GM19238 (cell line): ENCODE measurements at regions not wholly inside any gene's neighbourhood (a gene's known extent, or its start where the extent isn't known, plus 50 kb on each side); places are given as distances from the start of the nearest gene placed in this dataset.
"Not testable (repeated sequence)": the region's sequence is repeated elsewhere in the genome, so short reads cannot be mapped to it uniquely, and the experiment has no call there.

Source experiments
- DNase-seq: peaks from one replicate; pipeline ENCODE4 v3.0.0; 2011; ENCODE audit warnings: low spot score; ENCODE audit not compliant: insufficient read length

DNA sequence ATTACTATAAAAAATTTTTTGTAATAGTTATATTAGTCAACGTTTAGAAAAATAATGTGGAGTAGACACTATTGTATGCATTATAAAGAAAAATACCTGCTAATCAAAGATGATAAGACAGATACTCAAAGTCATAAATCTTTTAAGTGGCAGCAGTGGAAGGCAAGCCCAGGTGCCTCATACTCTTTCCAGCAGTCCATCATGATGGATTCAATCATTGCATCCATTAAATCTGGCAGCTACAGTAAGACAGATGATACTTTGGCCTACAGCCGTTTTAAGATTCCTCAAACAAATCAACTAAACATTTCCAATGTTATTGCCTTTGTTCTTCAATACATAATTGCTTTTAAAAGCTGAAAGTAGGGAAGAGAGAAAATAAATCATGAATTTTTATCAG, 1392.9 kb upstream of the NUDT12 start:
- no peak for DNase-seq

DNA sequence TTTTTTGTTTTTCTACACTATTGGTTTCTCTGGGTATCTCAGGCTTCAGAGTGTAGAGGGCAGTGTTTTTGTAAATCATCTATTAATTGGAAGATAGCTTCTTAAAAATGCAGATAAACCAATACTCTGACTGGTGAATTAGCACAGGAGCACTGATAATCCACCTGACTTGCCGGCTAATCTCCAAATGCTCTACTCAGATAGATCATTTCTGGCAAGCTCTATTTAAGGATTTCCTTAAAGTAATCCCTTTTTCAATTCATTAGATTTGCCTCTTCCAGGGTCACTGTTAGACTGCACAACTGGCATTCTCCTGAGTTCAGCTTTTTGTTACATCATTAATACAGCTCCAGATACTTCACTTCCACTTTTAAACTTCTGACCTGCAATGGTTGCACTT, 1390.3 kb upstream of the NUDT12 start:
- DNase-seq: no peak

DNA sequence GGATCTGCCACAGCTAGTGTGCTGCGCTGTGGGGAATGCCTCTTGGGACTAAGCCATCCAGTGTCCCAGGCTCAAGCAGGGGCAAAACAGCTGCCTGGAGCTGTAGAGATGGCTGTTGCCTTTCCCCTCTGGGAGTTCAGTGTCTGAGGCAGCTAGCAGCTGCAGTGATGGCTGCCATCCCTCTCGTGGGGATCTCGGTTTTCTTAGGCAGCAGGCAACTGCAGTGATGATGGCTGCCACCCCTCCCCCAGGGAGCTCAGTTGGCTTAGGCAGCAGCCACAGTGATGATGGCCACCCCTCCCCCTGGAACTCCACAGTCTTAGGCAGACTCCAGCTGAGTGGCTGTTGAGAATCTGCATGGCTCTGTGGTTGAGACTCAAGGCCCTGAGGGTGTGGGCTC, 1389.2 kb upstream of the NUDT12 start:
- no peak for DNase-seq

DNA sequence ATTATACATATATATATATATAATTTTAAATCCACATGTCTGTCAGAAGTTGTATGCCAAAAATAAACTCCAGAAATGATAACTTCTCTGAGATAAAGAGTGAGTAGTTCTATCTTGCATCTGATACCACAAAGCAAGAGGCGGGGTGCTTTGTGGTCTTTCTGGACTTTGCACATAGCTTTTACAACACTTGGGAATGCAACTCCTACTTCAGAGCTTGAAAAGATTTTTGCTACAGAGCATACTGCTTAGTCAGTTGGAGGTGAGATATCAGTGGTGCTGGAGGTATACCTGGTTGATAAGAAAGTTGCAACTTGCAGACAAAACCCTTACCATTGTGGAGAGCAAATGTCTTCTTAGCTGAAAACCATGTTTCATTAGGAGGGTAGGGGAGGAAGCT, 1384.5 kb upstream of the NUDT12 start:
- DNase-seq: no peak

DNA sequence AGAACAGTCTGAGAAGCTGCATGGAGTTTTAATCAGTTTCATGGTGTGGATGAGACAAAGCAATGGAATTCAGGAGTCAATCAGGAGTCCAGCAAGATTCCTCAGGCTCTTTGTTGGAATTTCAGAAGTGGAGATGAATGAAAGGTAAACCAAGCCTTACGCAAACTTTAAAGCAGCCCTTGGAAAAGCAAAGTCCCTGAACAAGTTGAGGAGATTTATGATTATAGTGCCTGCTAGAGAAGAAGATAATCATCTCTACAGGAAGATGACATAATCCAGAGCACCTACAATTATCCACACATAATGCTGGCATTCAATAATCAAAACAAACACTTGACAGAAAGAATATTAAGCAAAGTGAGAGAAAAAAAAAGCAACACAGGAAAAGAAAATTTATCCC, 1380.1 kb upstream of the NUDT12 start:
- no peak for DNase-seq

DNA sequence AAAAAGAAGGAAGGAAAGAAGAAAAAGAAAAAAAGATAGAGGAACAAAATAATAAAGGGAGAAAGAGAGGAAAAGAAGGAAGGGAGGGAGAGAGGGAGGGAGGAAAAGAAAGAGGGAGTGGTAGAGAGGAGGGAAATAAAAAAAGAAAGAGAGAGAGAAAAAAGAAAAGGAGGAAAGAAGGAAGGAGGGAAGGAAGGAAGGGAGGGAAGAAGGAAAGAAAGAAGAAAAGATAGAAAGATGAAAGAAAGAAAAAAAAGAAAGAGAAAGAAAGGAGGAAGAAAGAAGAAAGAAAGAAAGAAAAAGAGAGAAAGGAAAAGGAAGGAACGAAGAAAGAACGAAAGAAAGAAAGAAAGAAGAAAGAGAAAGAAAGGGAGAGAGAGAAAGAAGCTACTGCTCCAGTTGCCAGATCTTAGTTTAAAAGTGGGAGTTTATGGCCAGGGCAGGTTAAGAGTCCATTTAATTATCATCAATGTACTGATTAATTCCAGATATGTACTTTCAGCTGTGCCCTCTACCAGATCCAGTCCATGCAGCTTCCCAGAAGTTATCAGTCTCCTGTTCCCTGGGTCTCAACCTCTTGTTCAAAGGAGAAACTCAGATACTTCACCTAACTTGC, 1378.5 kb upstream of the NUDT12 start:
- no peak for DNase-seq

DNA sequence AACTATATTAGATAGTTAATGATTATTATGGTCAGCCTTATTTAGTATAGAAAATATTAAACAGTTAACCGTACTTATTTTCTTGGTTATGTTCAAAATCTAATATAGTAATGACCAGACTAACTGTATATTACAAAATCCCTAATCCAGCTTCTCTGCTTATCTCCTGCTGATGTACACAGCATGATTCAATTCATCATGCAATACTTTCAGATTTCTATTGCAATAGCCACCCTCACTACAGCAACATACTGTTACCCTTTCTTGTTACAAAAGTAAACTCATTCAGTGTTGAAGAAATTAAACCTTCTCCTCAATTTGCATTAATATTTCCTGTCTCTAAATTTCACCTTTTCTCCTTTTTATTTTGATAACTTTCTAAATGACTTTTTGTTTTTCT, 1375.0 kb upstream of the NUDT12 start:
- DNase-seq: no peak

DNA sequence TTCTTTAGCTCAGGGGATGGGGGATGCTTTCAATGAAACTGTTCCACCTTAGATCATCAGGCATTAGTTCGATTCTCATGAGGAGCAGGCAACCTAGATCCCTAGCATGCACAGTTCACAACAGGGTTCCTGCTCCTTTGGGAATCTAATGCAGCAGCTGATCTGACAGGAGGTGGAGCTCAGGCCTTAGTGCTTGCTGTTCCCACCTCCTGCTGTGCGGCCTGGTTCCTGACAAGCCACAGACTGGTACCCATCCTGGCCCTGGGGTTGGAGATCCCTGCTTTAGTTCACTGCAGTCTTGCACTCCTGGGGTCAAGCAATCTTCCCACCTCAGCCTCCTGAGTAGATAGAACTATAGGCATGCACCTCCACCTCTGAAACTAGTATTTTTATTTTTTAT, 1369.8 kb upstream of the NUDT12 start:
- DNase-seq: no peak

DNA sequence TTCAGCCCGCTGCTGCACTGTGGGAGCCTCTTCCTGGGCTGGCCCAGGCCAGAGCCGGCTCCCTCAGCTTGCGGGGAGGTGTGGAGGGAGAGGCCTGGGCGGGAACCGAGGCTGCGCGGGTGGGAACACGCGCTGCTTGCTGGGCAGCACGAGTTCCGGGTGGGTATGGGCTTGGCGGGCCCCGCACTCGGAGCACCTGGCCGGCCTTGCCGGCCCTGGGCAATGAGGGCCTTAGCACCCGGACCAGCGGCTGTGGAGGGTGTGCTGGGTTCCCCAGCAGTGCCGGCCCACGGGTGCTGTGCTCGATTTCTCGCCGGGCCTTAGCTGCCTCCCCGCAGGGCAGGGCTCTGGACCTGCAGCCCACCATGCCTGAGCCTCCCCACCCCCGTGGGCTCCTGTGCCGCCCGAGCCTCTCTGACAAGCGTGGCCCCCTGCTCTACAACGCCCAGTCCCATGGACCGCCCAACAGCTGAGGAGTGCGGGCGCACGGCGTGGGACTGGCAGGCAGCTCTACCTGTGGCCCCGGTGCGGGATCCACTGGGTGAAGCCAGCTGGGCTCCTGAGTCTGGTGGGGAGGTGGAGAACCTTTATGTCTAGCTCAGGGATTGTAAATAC, 1366.4 kb upstream of the NUDT12 start:
- DNase-seq: no peak

DNA sequence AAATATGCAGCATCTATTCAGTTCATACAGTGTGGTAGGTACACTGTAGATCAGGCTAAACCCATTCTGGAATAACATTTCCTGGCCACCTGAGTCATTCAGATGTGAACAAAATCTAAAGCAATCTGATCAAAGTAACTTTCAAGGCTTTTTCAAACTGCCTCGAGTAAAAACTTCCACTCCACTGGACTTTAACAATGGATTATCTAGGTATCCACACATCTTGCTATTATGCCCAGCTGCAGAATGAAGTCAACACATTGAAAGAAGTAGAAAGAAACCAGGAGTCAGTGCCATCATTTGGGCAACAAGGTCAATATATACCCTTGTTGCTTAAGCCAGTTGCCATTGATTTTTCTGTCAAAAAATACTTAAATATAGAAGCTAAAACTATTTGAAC, 1352.6 kb upstream of the NUDT12 start:
- no peak for DNase-seq

DNA sequence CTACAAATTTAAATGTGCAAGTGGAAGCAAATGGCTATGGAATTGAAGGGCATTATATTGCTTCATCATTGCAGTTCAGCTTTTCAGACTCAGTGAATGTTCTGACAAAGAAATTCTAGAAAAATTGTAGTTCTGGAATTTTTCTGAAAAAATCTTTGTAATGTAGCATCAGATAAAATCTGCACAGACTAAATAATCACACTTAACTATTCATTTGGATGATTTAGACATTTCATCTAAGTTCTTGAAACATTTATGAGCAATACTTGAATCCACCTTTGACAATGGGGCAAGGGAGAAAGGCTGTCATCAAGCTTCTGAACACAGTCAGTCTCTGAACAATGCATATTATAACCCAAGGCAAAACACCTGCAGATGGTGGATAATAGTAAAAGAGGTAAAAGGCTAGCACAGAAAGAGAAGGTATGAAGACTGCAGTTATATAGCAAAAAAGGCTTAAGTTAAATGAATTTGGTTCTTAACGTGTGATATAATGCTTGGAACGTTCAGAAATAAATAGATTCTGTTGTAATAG, 1352.0 kb upstream of the NUDT12 start:
- DNase-seq: no peak

DNA sequence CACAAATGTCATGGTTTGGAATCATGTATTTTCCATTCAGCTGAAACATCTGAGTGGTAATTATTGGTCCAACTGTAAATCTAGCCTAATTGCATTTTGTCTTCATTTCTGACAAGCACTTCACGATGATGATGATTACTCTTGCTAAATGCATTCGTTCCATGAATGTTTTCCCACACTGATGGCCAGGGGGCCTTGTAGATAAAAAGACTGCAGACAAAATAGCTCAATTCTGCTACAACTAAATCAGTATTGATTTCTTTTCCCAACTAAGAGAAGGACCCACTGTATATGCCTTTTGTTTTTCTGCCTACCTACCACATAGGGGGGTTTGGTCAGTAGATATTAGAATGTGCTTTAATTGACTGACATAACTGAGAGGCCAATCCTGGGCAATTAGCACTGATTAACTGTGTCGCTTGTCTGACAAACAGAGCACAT, 1351.3 kb upstream of the NUDT12 start:
- no peak for DNase-seq

DNA sequence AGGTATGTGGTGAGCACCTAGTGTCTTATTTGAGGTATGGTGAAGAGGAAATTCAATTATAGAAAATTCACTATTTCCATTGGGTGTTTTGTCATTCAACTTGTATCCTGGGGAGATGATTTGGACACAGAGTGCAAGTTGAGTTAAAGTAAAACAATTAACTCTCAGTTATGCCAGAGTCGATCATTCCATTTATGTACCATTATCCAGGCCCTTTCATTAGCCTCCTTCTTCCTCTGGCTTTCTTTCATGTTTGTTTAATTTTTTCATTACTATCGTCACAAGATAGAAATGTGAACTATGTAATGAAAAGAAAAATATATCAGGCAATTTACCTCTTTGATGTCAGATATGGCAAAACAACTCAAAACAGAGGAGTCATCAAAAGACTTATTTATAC, 1347.2 kb upstream of the NUDT12 start:
- DNase-seq: no peak

DNA sequence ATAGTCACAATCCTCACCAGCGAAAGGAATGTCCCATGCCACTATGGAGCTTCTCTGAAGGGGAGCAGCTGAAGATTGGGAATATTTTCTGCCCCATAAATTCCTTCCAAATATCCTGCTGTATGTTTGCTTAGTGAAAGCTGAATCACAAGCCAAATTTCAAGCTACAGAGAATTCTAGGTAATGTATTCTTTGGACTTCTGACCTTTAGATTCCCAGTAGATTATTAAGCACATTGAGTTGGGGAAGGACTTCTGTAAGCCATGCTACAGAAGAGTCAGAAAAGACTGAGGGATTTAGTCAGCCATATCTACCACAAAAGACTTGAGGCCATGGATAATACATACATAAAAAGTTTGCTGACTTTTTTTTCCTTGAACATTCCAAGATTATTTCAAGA, 1342.0 kb upstream of the NUDT12 start:
- DNase-seq: no peak

DNA sequence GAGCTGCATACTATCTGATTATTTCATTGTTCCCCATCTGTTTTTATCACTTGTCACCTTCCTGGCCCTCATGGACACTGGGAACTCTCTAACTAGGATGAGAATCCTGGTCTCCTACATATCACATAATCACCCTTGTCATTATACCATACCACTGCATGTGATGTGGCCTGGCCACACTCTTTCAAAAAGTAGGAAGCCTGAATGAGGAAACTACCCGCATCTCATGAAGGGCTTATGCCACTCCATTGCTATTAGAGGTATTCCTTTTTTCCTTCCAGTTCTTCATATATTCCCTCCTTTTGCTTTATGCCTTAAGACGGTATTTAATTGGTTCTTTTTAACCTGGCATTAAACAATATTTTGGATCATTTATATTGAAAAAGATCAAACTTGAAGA, 1341.4 kb upstream of the NUDT12 start:
- no peak for DNase-seq

DNA sequence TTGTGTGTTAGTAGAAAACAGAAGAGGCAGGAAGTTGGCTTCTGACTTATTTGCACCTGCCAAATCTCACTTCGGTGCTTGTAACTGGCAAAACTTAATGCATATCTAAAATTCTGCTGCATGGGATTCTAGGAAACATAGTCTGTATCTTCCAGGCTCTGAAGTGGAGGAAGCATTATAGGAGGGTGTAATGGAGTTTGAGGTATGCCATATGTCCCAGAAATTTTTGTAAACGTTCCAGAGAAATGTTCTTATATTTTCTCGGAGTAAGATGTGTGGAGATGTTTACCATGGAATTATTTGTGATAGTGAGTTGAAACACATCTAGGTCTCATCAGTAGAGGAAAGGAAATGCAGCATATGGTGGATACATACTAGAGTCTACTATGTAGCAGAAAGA, 1329.0 kb upstream of the NUDT12 start:
- no peak for DNase-seq

DNA sequence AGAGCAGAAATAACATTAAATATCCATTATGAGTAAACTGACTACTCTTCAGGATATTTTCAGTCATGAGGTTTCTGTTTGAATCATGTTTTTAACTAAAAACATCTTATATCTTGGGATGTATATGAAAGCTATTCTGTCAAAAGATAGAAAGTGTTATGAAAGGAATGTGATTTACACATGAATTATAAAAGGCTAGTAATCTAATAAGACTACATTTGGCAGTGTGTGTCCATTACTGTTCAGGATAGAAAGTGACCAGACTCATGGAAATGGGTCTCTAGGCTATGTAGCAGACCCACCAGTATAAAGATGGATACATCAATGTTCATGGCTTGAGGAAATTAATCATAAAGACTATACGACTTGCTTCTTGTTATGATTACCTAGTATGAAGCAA, 1328.2 kb upstream of the NUDT12 start:
- no peak for DNase-seq

DNA sequence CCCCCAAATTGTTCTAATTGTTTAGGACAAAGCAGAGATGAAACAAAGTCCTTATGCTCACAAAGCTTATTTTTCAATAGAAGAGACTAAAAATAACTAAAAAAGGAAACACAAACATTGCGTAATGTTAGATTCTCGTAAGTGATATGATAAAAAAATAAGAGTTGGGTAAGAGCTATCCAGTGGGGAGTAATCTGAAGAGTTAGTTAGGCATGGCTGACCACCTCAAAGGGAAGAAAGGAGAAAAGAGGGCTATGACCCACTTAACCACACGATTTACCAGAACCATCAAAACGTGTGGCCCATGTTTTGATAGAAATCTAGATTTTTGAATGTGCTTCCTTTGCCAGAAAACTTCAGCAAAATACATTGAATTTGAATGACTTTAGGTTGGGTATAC, 1296.8 kb upstream of the NUDT12 start:
- no peak for DNase-seq

DNA sequence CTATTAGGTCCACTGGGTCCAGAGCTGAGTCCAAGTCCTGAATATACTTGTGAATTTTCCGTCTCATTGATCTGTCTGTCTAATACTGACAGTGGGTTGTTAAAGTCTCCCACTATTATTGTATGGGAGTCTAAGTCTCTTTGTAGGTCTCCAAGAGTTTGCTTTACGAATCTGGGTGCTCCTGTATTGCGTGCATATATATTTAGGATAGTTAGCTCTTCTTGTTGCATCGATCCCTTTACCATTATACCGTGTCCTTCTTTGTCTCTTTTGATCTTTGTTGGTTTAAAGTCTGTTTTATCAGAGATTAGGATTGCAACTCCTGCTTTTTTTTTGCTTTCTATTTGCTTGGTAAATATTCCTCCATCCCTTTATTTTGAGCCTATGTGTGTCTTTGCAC, 1289.5 kb upstream of the NUDT12 start:
- DNase-seq: not testable (repeated sequence)

DNA sequence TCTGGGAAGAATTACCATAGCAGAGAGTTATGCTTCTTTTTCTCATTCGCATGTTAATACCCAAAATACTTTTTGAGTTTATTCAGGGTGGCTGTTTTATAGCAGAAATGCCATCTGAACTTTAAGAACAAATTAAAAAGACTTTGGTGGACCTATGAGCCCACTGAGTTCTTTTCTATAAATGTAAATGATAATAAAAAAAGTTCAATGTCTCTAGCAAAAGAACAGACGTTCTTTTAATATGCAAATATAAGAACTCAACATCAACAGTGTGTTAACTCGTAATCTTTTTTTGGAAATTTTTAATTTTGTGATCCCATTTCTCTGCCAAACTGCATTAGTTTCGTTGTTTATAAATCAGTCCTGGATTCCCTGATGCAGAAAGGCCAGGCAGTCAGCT, 1283.0 kb upstream of the NUDT12 start:
- DNase-seq: no peak

DNA sequence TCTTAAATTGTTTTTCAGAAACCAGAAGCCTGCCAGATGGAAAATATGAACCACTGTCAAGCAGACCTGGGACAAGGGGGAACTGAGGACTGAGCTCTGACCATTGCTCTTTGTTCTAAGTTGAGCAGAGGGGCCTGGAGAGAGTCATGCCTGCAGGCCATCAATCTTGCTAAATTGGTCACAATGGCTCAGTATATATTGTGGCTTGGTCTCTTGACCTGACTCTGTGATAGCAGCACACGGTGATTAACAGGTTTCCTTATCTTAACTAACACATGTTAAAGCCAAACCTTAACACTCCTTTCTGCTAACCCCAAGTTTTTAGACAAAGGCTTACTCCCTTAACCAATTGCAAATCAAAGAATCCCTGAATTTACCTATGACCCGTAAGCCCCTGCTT, 1281.2 kb upstream of the NUDT12 start:
- no peak for DNase-seq

DNA sequence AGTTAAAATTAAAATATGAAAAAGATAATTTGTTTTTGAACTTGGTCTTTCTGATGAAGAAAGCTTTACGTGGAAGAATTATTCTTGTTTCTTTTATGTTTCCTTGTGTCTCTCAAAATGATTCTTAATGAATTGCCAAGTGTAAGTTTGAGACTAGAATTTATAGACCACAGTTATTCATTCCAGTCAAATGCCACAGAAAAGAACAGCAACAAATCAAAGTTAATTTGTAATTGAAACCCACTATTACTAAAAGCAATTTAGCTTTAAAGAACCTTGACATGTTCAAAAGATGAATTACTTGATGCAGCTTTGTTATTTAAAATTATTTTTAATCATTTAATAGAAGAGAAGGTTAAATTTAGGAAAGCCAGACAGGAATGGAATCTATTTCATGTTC, 1277.7 kb upstream of the NUDT12 start:
- DNase-seq: no peak

DNA sequence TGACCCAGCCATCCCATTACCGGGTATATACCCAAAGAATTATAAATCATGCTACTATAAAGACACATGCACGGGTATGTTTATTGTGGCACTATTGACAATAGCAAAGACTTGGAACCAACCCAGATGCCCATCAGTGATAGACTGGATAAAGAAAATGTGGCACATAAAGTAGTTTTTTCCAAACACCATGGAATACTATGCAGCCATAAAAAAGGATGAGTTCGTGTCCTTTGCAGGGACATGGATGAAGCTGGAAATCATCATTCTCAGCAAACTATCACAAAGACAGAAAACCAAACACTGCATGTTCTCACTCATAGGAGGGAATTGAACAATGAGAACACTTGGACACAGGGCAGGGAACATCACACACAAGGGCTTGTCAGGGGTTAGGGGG, 1268.9 kb upstream of the NUDT12 start:
- not testable (repeated sequence) for DNase-seq
